Tibial artery (tissue), 4 donors: ENCODE measurements at regions not wholly inside any gene's neighbourhood (a gene's known extent, or its start where the extent isn't known, plus 50 kb on each side); places are given as distances from the start of the nearest gene placed in this dataset.

Source experiments
- DNase-seq, 2 donors: peaks; one replicate each; pipeline ENCODE4 v3.0.0-alpha.2; 2019
- H3K27ac ChIP-seq, 2 donors: fragments of 200-600 bp; sonication (generic) in 1 of 2; 1 replicate in 1 of 2; 2 replicates in 1 of 2; pipeline ENCODE4 v1.5.1; 2018 to 2019; ENCODE audit warnings: mild to moderate bottlenecking in 1 of 2
- H3K27me3 ChIP-seq, 2 donors: fragments of 200-600 bp; sonication (generic) in 1 of 2; one replicate each; pipeline versions ENCODE4 v1.5.1 to v1.6.0; 2016 to 2019
- H3K36me3 ChIP-seq, 3 donors: fragments of 200-600 bp; sonication (generic) in 2 of 3; one replicate each; pipeline ENCODE4 v1.5.1; 2016 to 2019; ENCODE audit warnings: mild to moderate bottlenecking in 2 of 3
- H3K4me1 ChIP-seq, 4 donors: fragments of 200-600 bp; sonication (generic) in 2 of 4; 1 replicate in 3 of 4; 2 replicates in 1 of 4; pipeline ENCODE4 v1.5.1; 2016 to 2019
- H3K4me3 ChIP-seq, 2 donors: fragments of 200-600 bp; sonication (generic) in 1 of 2; 1 replicate in 1 of 2; 2 replicates in 1 of 2; pipeline ENCODE4 v1.5.1; 2018 to 2019; ENCODE audit warnings: mild to moderate bottlenecking in 2 of 2
- H3K9me3 ChIP-seq, 3 donors: fragments of 200-600 bp; sonication (generic) in 1 of 3; one replicate each; pipeline ENCODE4 v1.5.1; 2016 to 2019
- CTCF ChIP-seq, 2 experiments: fragments of 200-600 bp in 1 of 2; fragments of 450-650 bp in 1 of 2; IDR thresholded peaks; one replicate each; pipeline ENCODE4 v1.5.1; 2017 to 2019; ENCODE audit warnings: antibody characterized with exemption in 2 of 2, mild to moderate bottlenecking in 1 of 2, moderate library complexity in 1 of 2
- intact Hi-C: fragments of 100-400 bp; cut with DNase I; formaldehyde crosslinking; loops from one replicate; pipeline ENCODE4 v1.15.0; 2023; ENCODE audit warnings: low total_unique reads

DNA sequence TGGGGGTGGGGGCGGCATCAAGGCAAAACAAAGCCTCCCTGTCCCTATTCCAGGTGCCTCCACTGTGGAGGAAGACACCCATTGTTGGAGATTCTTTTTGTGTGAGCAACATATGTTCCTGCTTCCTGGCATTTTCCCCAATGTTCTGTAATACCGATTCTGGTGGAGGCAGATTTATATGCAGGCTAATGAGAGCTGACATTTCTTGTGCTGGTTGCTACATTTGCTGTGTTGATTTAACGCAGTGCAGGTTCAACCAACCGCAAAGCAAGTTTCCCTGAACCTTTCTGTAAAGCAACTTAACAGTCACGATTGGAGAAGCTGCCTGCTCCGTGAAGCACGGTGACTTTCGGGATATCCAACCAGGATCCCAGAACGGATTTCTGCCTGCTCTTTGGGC, 260.5 kb downstream of the CBLN1 start:
- Histone ChIP-seq H3K27ac (no peak overlapping the region), H3K36me3 (no peaks in the 10 kb centered on the region), H3K4me3 (no peak overlapping the region), H3K4me1 (no peaks in the 10 kb centered on the region), H3K27me3 (peaks cover 0 to 20% of the 10 kb centered on the region in 2 donors), H3K9me3 (no peaks in the 10 kb centered on the region)
- no peak for TF ChIP-seq CTCF (IDR thresholded peaks at IDR 0.05)
- intact Hi-C loops = no loop called here
- no peak for DNase-seq

DNA sequence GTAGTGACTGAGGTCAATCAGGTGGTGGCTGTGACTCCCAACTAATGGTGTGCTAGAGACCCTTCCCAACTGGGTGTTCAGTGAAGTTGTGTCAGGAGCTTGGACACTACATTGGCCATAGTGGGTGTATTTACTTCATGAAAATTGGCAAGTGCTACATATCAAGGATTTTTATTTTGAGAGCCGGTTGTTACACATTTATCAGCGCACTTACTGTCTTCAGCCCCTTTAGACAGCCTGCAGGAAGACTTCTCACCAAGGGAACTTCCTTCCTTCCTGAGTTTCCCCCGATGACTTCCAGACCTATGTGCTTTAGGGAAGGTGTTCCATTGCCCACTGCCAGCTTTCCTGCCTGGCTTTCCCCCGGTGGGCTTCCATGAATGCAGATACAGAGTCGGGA, 261.2 kb downstream of the CBLN1 start:
- no peaks in the 10 kb centered on the region for H3K9me3 ChIP-seq
- H3K27ac ChIP-seq = no peak overlapping the region
- no peak for TF ChIP-seq CTCF (IDR thresholded peaks at IDR 0.05)
- H3K4me1 ChIP-seq = no peaks in the 10 kb centered on the region
- H3K4me3 ChIP-seq = no peak overlapping the region
- H3K36me3 ChIP-seq = no peaks in the 10 kb centered on the region
- intact Hi-C loops = no loop called here
- peaks cover 0 to 20% of the 10 kb centered on the region in 2 donors for H3K27me3 ChIP-seq
- DNase-seq = no peak

DNA sequence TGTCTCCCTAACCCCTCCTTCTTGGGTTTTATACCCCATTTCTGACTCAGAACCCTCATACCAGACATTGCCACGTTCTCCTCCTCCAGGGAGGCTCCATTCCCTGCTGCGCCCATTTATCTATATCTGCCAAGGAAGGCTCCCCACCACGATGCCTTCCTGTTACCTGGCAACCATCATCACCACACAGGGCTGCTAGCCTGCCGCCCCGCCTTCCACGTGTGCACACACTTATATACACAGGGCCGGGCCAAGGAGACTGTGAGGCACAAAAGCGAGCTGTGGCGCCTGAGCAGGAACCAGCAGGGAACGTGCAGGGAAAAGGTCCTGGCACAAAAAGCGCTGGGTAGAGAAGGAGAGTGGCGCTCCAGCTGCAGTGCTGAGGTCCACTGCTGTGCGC, 261.8 kb downstream of the CBLN1 start:
- Histone ChIP-seq H3K4me3 (no peak overlapping the region), H3K27ac (no peak overlapping the region), H3K27me3 (peaks cover 0 to 20% of the 10 kb centered on the region in 2 donors), H3K9me3 (no peaks in the 10 kb centered on the region), H3K4me1 (no peaks in the 10 kb centered on the region), H3K36me3 (no peaks in the 10 kb centered on the region)
- no peak for DNase-seq
- no peak for TF ChIP-seq CTCF (IDR thresholded peaks at IDR 0.05)
- intact Hi-C loops = no loop called here

- Histone ChIP-seq H3K9me3 (no peaks in the 10 kb centered on the region), H3K36me3 (no peaks in the 10 kb centered on the region), H3K27ac (no peak overlapping the region), H3K4me3 (no peak overlapping the region), H3K27me3 (peaks cover 0 to 20% of the 10 kb centered on the region in 2 donors), H3K4me1 (no peaks in the 10 kb centered on the region)
- DNase-seq = no peak
- TF ChIP-seq CTCF (IDR thresholded peaks at IDR 0.05) = no peak
- intact Hi-C loops = no loop called here
Measured at GRCh38 chr16:49019081-49019633, 262.5 kb downstream of the CBLN1 start.

DNA sequence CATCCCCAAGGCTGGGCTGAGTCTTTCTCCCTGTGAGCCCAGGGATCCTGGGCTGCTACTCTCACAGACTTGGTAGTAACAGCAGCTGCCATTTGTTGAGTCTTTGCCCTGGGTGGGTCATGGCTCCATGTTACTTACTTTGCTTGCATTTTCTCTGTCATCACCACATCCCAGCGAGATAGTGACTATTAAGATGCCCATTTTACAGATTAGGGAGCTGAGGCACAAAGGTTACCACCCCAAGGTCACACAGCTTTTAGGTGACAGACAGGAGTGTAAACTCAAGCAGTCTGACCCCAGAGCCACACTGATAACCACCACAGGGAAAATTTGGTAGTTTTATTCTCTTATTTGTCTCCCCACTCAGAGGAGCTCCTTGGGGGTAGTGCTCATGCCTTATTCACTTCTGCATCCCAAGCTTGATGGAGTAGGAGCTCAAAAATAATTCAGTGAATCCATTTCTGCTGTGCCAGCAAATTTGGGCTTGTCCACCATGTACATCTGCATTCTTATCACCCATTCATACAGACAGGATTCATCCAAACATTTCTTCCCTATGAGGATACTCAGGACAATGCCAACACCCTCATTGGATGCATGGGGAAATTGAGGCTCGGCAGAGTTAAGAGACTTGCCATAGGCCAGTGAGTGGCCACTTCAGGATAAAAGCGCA, 263.2 kb downstream of the CBLN1 start:
- intact Hi-C loops = no loop called here
- Histone ChIP-seq H3K36me3 (no peaks in the 10 kb centered on the region), H3K27ac (no peak overlapping the region), H3K4me1 (no peaks in the 10 kb centered on the region), H3K4me3 (no peak overlapping the region), H3K27me3 (peaks cover 0 to 20% of the 10 kb centered on the region in 2 donors), H3K9me3 (no peaks in the 10 kb centered on the region)
- no peak for DNase-seq
- no peak for TF ChIP-seq CTCF (IDR thresholded peaks at IDR 0.05)
